HEK293 (cell line): ENCODE measurements at regions not wholly inside any gene's neighbourhood (a gene's known extent, or its start where the extent isn't known, plus 50 kb on each side); places are given as distances from the start of the nearest gene placed in this dataset.

Source experiments
- CTCF ChIA-PET: fragments of 350-600 bp; formaldehyde crosslinking; extraction: SDS; loops from one replicate; lab custom pipeline; 2021; ENCODE audit warnings: antibody characterized with exemption; lab: Yijun Ruan, JAX
- POLR2A ChIA-PET: fragments of 300-600 bp; formaldehyde crosslinking; extraction: SDS; loops from one replicate; lab custom pipeline; 2020; ENCODE audit warnings: antibody characterized with exemption, inconsistent platforms; lab: Yijun Ruan, JAX
- H3K27ac ChIP-seq: fragments of 200-500 bp; sonication (Bioruptor generic); 2 replicates; pipeline ENCODE4 v1.5.1; 2014; ENCODE audit warnings: low read depth, low read length, control low read depth, inconsistent platforms; ENCODE audit errors: extremely low read depth
- H3K36me3 ChIP-seq, 2 experiments: fragments of 200-500 bp in 1 of 2; sonication (Bioruptor generic) in 1 of 2; 1 replicate in 1 of 2; 2 replicates in 1 of 2; pipeline ENCODE4 v1.5.1; 2014 to 2017; ENCODE audit warnings: inconsistent platforms in 2 of 2, low read length in 2 of 2; ENCODE audit not compliant: control insufficient read depth in 2 of 2, insufficient read depth in 1 of 2
- H3K4me1 ChIP-seq: fragments of 200-500 bp; sonication (Bioruptor generic); 2 replicates; pipeline ENCODE4 v1.5.1; 2014; ENCODE audit warnings: mild to moderate bottlenecking, low read length, inconsistent platforms; ENCODE audit not compliant: control insufficient read depth, insufficient read depth
- H3K4me3 ChIP-seq: 2 replicates; pipeline ENCODE4 v1.5.1; 2011; ENCODE audit warnings: low read depth, mild to moderate bottlenecking, control low read depth, low read length, moderate library complexity
- H3K9me3 ChIP-seq: fragments of 200-500 bp; sonication (Bioruptor generic); 2 replicates; pipeline ENCODE4 v1.5.1; 2014; ENCODE audit warnings: low read depth, low read length, inconsistent platforms; ENCODE audit not compliant: control insufficient read depth, insufficient read depth
- MEIS1 ChIP-seq: sonication (generic); formaldehyde crosslinking; IDR thresholded peaks from 2 replicates; pipeline ENCODE4 v1.8.1; 2022; ENCODE audit warnings: missing genetic modification reagents, mild to moderate bottlenecking, borderline replicate concordance
- MYNN ChIP-seq: fragments of 450-650 bp; formaldehyde crosslinking; IDR thresholded peaks from 2 replicates; pipeline ENCODE4 v1.5.1; 2016; ENCODE audit warnings: missing biosample characterization, missing genetic modification characterization, borderline replicate concordance
- PRDM10 ChIP-seq: fragments of 450-650 bp; formaldehyde crosslinking; IDR thresholded peaks from 2 replicates; pipeline ENCODE4 v1.5.1; 2016; ENCODE audit warnings: missing biosample characterization, missing genetic modification characterization
- PRDM6 ChIP-seq: fragments of 450-650 bp; formaldehyde crosslinking; IDR thresholded peaks from 2 replicates; pipeline ENCODE4 v1.5.1; 2017; ENCODE audit warnings: missing biosample characterization, missing genetic modification characterization
- SCRT2 ChIP-seq: fragments of 450-650 bp; formaldehyde crosslinking; IDR thresholded peaks from 2 replicates; pipeline ENCODE4 v1.5.1; 2016; ENCODE audit warnings: missing biosample characterization, missing genetic modification characterization
- ZFP37 ChIP-seq: fragments of 450-650 bp; formaldehyde crosslinking; IDR thresholded peaks from 2 replicates; pipeline ENCODE4 v1.5.1; 2016; ENCODE audit warnings: missing biosample characterization, missing genetic modification characterization
- ZNF10 ChIP-seq: fragments of 450-650 bp; formaldehyde crosslinking; IDR thresholded peaks from 2 replicates; pipeline ENCODE4 v1.5.1; 2017; ENCODE audit warnings: missing biosample characterization, missing genetic modification characterization
- ZNF184 ChIP-seq: fragments of 450-650 bp; IDR thresholded peaks from 2 replicates; pipeline ENCODE4 v1.5.1; 2018; ENCODE audit warnings: missing biosample characterization, mild to moderate bottlenecking, missing genetic modification characterization
- ZNF335 ChIP-seq: fragments of 450-650 bp; formaldehyde crosslinking; conservative IDR thresholded peaks from 2 replicates; pipeline ENCODE4 v1.5.1; 2016; ENCODE audit warnings: missing biosample characterization, missing genetic modification characterization
- ZNF366 ChIP-seq: fragments of 450-650 bp; formaldehyde crosslinking; conservative IDR thresholded peaks from 2 replicates; pipeline ENCODE4 v1.5.1; 2016; ENCODE audit warnings: missing biosample characterization, missing genetic modification characterization
- ZNF426 ChIP-seq: fragments of 450-650 bp; formaldehyde crosslinking; IDR thresholded peaks from 2 replicates; pipeline ENCODE4 v1.5.1; 2017; ENCODE audit warnings: missing biosample characterization, missing genetic modification characterization, mild to moderate bottlenecking, inconsistent platforms, moderate library complexity
- ZNF521 ChIP-seq: fragments of 450-650 bp; formaldehyde crosslinking; IDR thresholded peaks from 2 replicates; pipeline ENCODE4 v1.5.1; 2017; ENCODE audit warnings: missing biosample characterization, mild to moderate bottlenecking, missing genetic modification characterization
- ZNF530 ChIP-seq: fragments of 450-650 bp; formaldehyde crosslinking; IDR thresholded peaks from 2 replicates; pipeline ENCODE4 v1.5.1; 2016; ENCODE audit warnings: low read depth, missing biosample characterization, missing genetic modification characterization
- ZNF600 ChIP-seq: fragments of 450-650 bp; formaldehyde crosslinking; IDR thresholded peaks from 2 replicates; pipeline ENCODE4 v1.5.1; 2016; ENCODE audit warnings: missing biosample characterization, missing genetic modification characterization
- ZNF629 ChIP-seq: fragments of 450-650 bp; formaldehyde crosslinking; IDR thresholded peaks from 2 replicates; pipeline ENCODE4 v1.5.1; 2017; ENCODE audit warnings: missing biosample characterization, missing genetic modification characterization
- ZXDB ChIP-seq: fragments of 450-650 bp; formaldehyde crosslinking; IDR thresholded peaks from 2 replicates; pipeline ENCODE4 v1.5.1; 2016; ENCODE audit warnings: missing biosample characterization, missing genetic modification characterization

- peaks cover 9% of the 10 kb centered on the region for H3K4me1 ChIP-seq
- TF ChIP-seq ZNF521 (tag by site-specific recombination) (no peak), PRDM6 (peak; percentile 25; the same call in 1 of the 2 replicates), ZNF10 (tag by site-specific recombination) (no peak), PRDM10 (tag by site-specific recombination) (peak; percentile 88), ZNF600 (tag by site-specific recombination) (peak; percentile 71), SCRT2 (0 out of 2 replicates have a peak, but pooled peaks have one; percentile 7), ZNF335 (tag by site-specific recombination) (0 out of 2 replicates have a peak, but pooled peaks have one; percentile 13), ZNF184 (tag by site-specific recombination) (0 out of 2 replicates have a peak, but pooled peaks have one; percentile 13)
- ChIA-PET CTCF (no interaction called here), POLR2A (no interaction called here)
- H3K27ac ChIP-seq: peak overlapping the region; percentile 72
- no peaks in the 10 kb centered on the region for H3K9me3 ChIP-seq
- no peaks in the 10 kb centered on the region for H3K36me3 ChIP-seq
- no peak overlapping the region for H3K4me3 ChIP-seq
Measured at GRCh38 chr2:138122891-138123290, 158.6 kb downstream of the HNMT start.

GRCh38 chr2:138123741-138124140, 159.5 kb downstream of the HNMT start:
- Histone ChIP-seq H3K36me3 (no peaks in the 10 kb centered on the region), H3K4me3 (no peak overlapping the region), H3K4me1 (peaks cover 9% of the 10 kb centered on the region), H3K27ac (no peak overlapping the region), H3K9me3 (no peaks in the 10 kb centered on the region)
- TF ChIP-seq ZXDB (no peak), MEIS1 (CRISPR knock-in tag) (no peak)
- POLR2A ChIA-PET: no interaction called here
- CTCF ChIA-PET: interaction anchor here (0.6 to 0.9 kb wide), 4 partner anchors 22 to 453 kb away, joined by 3 to 4 read pairs (median 3); no protein-coding TSS in a partner anchor

DNA sequence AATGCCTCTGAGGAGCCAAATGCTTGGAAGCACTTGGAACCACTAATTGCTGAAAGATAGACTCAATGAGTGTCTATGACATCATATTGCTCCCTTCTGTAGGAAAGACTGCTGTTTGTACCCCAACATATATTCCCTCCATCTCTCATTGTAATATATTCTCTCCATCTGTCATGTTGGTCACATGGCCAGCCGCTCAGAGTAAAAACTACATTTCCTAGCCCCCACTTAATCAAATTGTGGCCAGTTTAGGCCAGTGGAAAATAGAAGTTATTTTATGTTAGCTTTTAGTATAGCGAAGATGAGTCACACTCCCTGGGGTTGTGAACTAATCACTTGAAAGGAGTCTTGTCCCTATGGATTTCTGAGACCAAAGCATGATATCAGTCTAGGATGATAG, 160.2 kb downstream of the HNMT start:
- Histone ChIP-seq H3K9me3 (no peaks in the 10 kb centered on the region), H3K4me1 (peaks cover 9% of the 10 kb centered on the region), H3K36me3 (no peaks in the 10 kb centered on the region)
- ChIA-PET CTCF (interaction anchor here (0.6 to 0.9 kb wide), 2 partner anchors 21 to 175 kb away, joined by 3 to 4 read pairs; no protein-coding TSS in a partner anchor), POLR2A (no interaction called here)
- TF ChIP-seq ZNF629 (tag by site-specific recombination): peak; percentile 72
- 0 out of 2 replicates have a peak, but pooled peaks have one; percentile 52 for TF ChIP-seq ZFP37
- TF ChIP-seq ZNF366: peak; percentile 71
- no peak for TF ChIP-seq MYNN (tag by site-specific recombination)
- TF ChIP-seq ZNF530 (tag by site-specific recombination): no peak
- no peak for TF ChIP-seq MEIS1 (CRISPR knock-in tag)
- TF ChIP-seq PRDM6: peak; percentile 38
- no peak for TF ChIP-seq ZNF426 (tag by site-specific recombination)
- TF ChIP-seq, all 188 proteins: peak for 4
- Histone ChIP-seq H3K27ac (no peak overlapping the region), H3K4me3 (no peak overlapping the region)
